Neural cell (in vitro differentiated cells): ENCODE measurements at regions not wholly inside any gene's neighbourhood (a gene's known extent, or its start where the extent isn't known, plus 50 kb on each side); places are given as distances from the start of the nearest gene placed in this dataset.

Source experiments
- H2AFZ ChIP-seq: fragments of 200-600, 300-800 bp; sonication (generic), shearing (Covaris generic); 2 replicates; pipeline ENCODE4 v1.6.0; 2014; ENCODE audit warnings: low read depth, mild to moderate bottlenecking, antibody characterized with exemption, low read length, moderate library complexity
- H3F3A ChIP-seq: fragments of 200-600 bp; shearing (Covaris generic); 2 replicates; pipeline ENCODE4 v1.6.1; 2016; ENCODE audit warnings: mild to moderate bottlenecking, moderate library complexity, mixed read lengths, antibody characterized with exemption, low read length; ENCODE audit not compliant: insufficient read depth, poor library complexity, severe bottlenecking
- H3K27ac ChIP-seq: fragments of 200-600, 300-800 bp; sonication (generic), shearing (Covaris generic); 2 replicates; pipeline ENCODE4 v1.5.1; 2014; ENCODE audit warnings: mild to moderate bottlenecking, low read length, moderate library complexity
- H3K27me3 ChIP-seq: fragments of 300-800, 200-600 bp; sonication (generic), shearing (Covaris generic); 2 replicates; pipeline ENCODE4 v1.6.0; 2014; ENCODE audit warnings: mild to moderate bottlenecking, low read depth, low read length, moderate library complexity; ENCODE audit not compliant: insufficient read depth
- H3K36me3 ChIP-seq: fragments of 300-800, 200-600 bp; sonication (generic), shearing (Covaris generic); 2 replicates; pipeline ENCODE4 v1.5.1; 2014; ENCODE audit warnings: mild to moderate bottlenecking, antibody characterized with exemption, low read length, moderate library complexity; ENCODE audit not compliant: insufficient read depth
- H3K4me2 ChIP-seq: fragments of 300-800, 200-600 bp; sonication (generic), shearing (Covaris generic); 2 replicates; pipeline ENCODE4 v1.6.0; 2014; ENCODE audit warnings: mild to moderate bottlenecking, low read length
- H3K4me3 ChIP-seq: fragments of 300-800, 200-600 bp; sonication (generic), shearing (Covaris generic); 2 replicates; pipeline ENCODE4 v1.5.1; 2014; ENCODE audit warnings: mild to moderate bottlenecking, low read length, moderate library complexity
- H3K79me2 ChIP-seq: fragments of 200-600 bp; shearing (Covaris generic); replicated peaks from 2 replicates; pipeline ENCODE4 v1.6.0; 2014; ENCODE audit warnings: mild to moderate bottlenecking, low read length, moderate library complexity; ENCODE audit not compliant: insufficient read depth
- H3K9ac ChIP-seq: fragments of 300-800, 200-600 bp; sonication (generic), shearing (Covaris generic); 2 replicates; pipeline ENCODE4 v1.6.1; 2016; ENCODE audit warnings: mild to moderate bottlenecking, low read length, mixed read lengths
- H3K9me2 ChIP-seq: fragments of 200-600 bp; shearing (Covaris generic); 2 replicates; pipeline ENCODE4 v1.6.1; 2016; ENCODE audit warnings: mild to moderate bottlenecking, low read length, mixed read lengths; ENCODE audit not compliant: insufficient read depth
- H3K9me3 ChIP-seq: fragments of 200-600, 300-800 bp; sonication (generic), shearing (Covaris generic); 2 replicates; pipeline ENCODE4 v1.6.1; 2016; ENCODE audit warnings: mild to moderate bottlenecking, mixed run types, low read length, moderate library complexity, mixed read lengths
- H4K20me1 ChIP-seq: fragments of 200-600 bp; shearing (Covaris generic); 2 replicates; pipeline ENCODE4 v1.6.1; 2016; ENCODE audit warnings: mild to moderate bottlenecking, mixed run types; ENCODE audit not compliant: insufficient read depth
- EP300 ChIP-seq: fragments of 450-650 bp; conservative IDR thresholded peaks from 2 replicates; pipeline ENCODE4 v1.6.1; 2014; ENCODE audit warnings: antibody characterized with exemption, mild to moderate bottlenecking, moderate library complexity; ENCODE audit not compliant: poor library complexity, severe bottlenecking
- EZH2 ChIP-seq: fragments of 200-600, 300-800 bp; shearing (Covaris generic), sonication (generic); IDR thresholded peaks from 2 replicates; pipeline ENCODE4 v1.6.1; 2014; ENCODE audit warnings: antibody characterized with exemption, low read length, borderline replicate concordance, mild to moderate bottlenecking; ENCODE audit not compliant: insufficient read depth, poor library complexity, severe bottlenecking
- MXI1 ChIP-seq: fragments of 450-650 bp; conservative IDR thresholded peaks from 2 replicates; pipeline ENCODE4 v1.6.1; 2014; ENCODE audit warnings: antibody characterized with exemption, mild to moderate bottlenecking; ENCODE audit not compliant: poor library complexity, severe bottlenecking
- POLR2AphosphoS5 ChIP-seq: IDR thresholded peaks from 2 replicates; pipeline ENCODE4 v1.6.1; 2012
- RAD21 ChIP-seq: fragments of 450-650 bp; conservative IDR thresholded peaks from 2 replicates; pipeline ENCODE4 v1.6.1; 2014; ENCODE audit warnings: antibody characterized with exemption, mild to moderate bottlenecking, moderate library complexity
- SMC3 ChIP-seq: fragments of 450-650 bp; conservative IDR thresholded peaks from 2 replicates; pipeline ENCODE4 v1.6.1; 2014; ENCODE audit warnings: antibody characterized with exemption, mild to moderate bottlenecking, moderate library complexity; ENCODE audit not compliant: poor library complexity
- TAF1 ChIP-seq: IDR thresholded peaks from 2 replicates; pipeline ENCODE4 v1.6.1; 2012; ENCODE audit warnings: low read depth
- TF ChIP-seq, protein P1 (sequence below): IDR thresholded peaks from 2 replicates; pipeline ENCODE4 v1.6.1; 2012; ENCODE audit warnings: borderline replicate concordance
- TF ChIP-seq, protein P2 (sequence below): fragments of 450-650 bp; IDR thresholded peaks from 2 replicates; pipeline ENCODE4 v1.5.1; 2014; ENCODE audit warnings: antibody characterized with exemption, mild to moderate bottlenecking, moderate library complexity; ENCODE audit not compliant: poor library complexity, severe bottlenecking

DNA sequence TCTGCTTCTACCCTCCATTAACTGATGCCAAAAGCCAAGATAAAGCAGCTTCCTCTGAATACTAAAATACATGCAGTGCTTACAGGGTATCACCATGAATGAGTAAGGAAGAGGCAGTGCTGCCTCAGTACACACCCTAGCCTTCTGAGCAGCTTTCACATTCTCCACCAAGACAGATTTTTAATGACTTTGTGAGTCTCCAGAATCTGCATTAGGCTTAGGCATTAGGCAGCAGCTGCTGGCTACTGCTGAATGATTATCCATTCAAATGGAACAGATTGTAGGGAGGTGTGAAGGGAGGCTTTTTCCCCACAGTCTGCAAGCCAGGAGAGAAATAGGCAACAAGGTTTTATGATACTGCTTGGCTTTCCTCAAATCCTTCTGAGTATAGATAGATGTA is 1226.7 kb upstream of the LRRN3 start:
- Histone ChIP-seq H3K36me3 (no peaks in the 10 kb centered on the region), H3F3A (no peaks in the 10 kb centered on the region), H3K4me2 (no peak overlapping the region), H3K9me2 (no peaks in the 10 kb centered on the region), H3K27ac (no peak overlapping the region), H3K27me3 (no peaks in the 10 kb centered on the region), H2AFZ (no peak overlapping the region), H3K9me3 (no peaks in the 10 kb centered on the region), H3K4me3 (no peak overlapping the region), H4K20me1 (no peaks in the 10 kb centered on the region), H3K79me2 (no peaks in the 10 kb centered on the region), H3K9ac (no peak overlapping the region)
- TF ChIP-seq, protein P1, sequence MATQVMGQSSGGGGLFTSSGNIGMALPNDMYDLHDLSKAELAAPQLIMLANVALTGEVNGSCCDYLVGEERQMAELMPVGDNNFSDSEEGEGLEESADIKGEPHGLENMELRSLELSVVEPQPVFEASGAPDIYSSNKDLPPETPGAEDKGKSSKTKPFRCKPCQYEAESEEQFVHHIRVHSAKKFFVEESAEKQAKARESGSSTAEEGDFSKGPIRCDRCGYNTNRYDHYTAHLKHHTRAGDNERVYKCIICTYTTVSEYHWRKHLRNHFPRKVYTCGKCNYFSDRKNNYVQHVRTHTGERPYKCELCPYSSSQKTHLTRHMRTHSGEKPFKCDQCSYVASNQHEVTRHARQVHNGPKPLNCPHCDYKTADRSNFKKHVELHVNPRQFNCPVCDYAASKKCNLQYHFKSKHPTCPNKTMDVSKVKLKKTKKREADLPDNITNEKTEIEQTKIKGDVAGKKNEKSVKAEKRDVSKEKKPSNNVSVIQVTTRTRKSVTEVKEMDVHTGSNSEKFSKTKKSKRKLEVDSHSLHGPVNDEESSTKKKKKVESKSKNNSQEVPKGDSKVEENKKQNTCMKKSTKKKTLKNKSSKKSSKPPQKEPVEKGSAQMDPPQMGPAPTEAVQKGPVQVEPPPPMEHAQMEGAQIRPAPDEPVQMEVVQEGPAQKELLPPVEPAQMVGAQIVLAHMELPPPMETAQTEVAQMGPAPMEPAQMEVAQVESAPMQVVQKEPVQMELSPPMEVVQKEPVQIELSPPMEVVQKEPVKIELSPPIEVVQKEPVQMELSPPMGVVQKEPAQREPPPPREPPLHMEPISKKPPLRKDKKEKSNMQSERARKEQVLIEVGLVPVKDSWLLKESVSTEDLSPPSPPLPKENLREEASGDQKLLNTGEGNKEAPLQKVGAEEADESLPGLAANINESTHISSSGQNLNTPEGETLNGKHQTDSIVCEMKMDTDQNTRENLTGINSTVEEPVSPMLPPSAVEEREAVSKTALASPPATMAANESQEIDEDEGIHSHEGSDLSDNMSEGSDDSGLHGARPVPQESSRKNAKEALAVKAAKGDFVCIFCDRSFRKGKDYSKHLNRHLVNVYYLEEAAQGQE, result no peak
- TF ChIP-seq SMC3 (no peak), RAD21 (no peak), EZH2 (no peak), TAF1 (no peak), MXI1 (no peak), EP300 (no peak), POLR2AphosphoS5 (no peak)

DNA sequence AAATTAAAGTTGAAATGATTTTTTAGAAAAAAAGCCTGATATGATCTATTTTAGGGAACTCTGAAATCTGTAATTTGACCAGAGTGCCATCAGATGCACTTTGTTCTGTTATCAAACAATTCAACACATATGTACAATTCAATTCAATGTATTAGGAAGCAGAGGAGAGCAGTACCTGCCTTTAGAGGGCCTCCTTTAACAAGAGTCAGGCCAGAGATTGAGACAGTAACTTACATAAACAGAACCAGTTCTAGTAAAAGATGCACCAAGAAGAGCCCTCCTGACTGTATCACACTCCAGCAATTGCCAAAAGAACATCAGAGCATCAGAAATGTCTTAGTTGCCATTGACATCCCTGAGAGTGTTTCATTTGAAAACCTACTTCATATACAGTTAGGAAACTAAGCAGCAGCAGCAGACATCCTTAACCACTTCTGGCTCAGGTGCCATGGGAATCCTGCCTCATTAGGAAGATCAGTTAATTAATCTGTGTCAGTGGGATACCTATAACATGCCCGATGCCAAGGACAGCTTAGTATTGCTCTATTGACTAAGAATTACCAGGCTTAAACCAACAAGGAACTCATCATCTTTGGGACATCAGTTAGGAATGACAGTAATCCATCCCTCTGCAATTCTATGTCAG is 1222.6 kb upstream of the LRRN3 start:
- H3K9me3 ChIP-seq, result no peaks in the 10 kb centered on the region
- H3K9me2 ChIP-seq, result no peaks in the 10 kb centered on the region
- H3K79me2 ChIP-seq, result no peaks in the 10 kb centered on the region
- TF ChIP-seq, protein P2, sequence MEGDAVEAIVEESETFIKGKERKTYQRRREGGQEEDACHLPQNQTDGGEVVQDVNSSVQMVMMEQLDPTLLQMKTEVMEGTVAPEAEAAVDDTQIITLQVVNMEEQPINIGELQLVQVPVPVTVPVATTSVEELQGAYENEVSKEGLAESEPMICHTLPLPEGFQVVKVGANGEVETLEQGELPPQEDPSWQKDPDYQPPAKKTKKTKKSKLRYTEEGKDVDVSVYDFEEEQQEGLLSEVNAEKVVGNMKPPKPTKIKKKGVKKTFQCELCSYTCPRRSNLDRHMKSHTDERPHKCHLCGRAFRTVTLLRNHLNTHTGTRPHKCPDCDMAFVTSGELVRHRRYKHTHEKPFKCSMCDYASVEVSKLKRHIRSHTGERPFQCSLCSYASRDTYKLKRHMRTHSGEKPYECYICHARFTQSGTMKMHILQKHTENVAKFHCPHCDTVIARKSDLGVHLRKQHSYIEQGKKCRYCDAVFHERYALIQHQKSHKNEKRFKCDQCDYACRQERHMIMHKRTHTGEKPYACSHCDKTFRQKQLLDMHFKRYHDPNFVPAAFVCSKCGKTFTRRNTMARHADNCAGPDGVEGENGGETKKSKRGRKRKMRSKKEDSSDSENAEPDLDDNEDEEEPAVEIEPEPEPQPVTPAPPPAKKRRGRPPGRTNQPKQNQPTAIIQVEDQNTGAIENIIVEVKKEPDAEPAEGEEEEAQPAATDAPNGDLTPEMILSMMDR, result peak; percentile 49
- TF ChIP-seq EZH2, result no peak
- peak; percentile 24 for TF ChIP-seq SMC3
- peak; percentile 51 for TF ChIP-seq RAD21
- TF ChIP-seq MXI1, result no peak
- no peak for TF ChIP-seq POLR2AphosphoS5
- no peak overlapping the region for H3K4me2 ChIP-seq
- no peak overlapping the region for H3K27ac ChIP-seq
- H3F3A ChIP-seq, result no peaks in the 10 kb centered on the region
- H3K4me3 ChIP-seq, result no peak overlapping the region
- H4K20me1 ChIP-seq, result no peaks in the 10 kb centered on the region
- no peaks in the 10 kb centered on the region for H3K36me3 ChIP-seq
- no peak overlapping the region for H3K9ac ChIP-seq
- no peak overlapping the region for H2AFZ ChIP-seq
- H3K27me3 ChIP-seq, result no peaks in the 10 kb centered on the region
